LNCaP clone FGC (cell line): ENCODE measurements at regions not wholly inside any gene's neighbourhood (a gene's known extent, or its start where the extent isn't known, plus 50 kb on each side); places are given as distances from the start of the nearest gene placed in this dataset.

ENCODE experiments used
- DNase-seq: peaks from one replicate; pipeline ENCODE4 v3.0.0-alpha.2; 2011; ENCODE audit warnings: low read depth
- H3K4me3 ChIP-seq: 2 replicates; pipeline ENCODE4 v1.5.1; 2011; ENCODE audit warnings: mild to moderate bottlenecking, low read depth, low read length, control low read depth
- CTCF ChIP-seq: IDR thresholded peaks from 2 replicates; pipeline ENCODE4 v1.5.1; 2012; ENCODE audit warnings: mild to moderate bottlenecking; ENCODE audit not compliant: control insufficient read depth, insufficient read depth; ENCODE audit errors: extremely low read depth

DNA sequence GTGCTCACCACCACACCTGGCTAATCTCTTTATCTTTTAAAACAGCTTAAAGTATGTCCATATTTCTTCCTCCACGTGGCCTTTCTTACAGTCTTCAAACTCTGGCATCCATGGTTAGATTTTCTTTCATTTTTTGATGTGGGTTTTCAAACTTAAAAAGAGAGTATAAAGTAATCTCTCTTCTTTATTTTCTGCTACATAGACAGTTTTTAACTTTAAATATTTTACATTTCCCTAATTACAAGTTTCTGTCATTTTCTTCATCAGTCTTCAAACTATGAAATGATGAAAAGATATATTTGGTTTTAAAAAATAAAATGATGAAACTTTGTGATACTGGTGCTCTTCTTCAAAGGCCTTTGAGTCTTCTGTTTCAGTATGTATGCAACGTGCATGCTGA, 143.5 kb upstream of the ESRRG start:
- no peak for TF ChIP-seq CTCF
- H3K4me3 ChIP-seq: no peak overlapping the region
- no peak for DNase-seq

- DNase-seq: no peak
- H3K4me3 ChIP-seq: no peak overlapping the region
- no peak for TF ChIP-seq CTCF
Measured at GRCh38 chr1:216855810-216856209, 132.6 kb upstream of the ESRRG start.

- no peak overlapping the region for H3K4me3 ChIP-seq
- no peak for DNase-seq
- TF ChIP-seq CTCF: no peak
Measured at GRCh38 chr1:216854836-216855484, 131.7 kb upstream of the ESRRG start.

DNA sequence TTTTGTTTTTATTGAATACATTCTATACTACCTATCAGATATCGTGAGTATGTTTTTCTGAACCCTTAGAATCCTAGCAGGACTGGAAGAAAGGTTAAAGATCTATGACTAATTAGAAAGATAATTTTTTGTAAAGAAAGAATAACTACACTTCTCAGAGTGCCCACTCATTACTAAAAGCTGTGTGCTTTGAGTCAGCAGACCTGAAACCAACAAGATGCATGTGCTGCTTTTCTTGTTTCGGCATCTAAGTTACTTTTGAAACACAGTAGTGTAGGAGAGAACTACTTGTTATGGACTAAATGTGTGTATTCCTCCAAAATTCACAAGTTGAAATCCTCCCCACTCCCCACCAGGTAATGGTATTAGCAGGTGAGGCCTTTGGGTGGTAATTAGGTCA, 127.8 kb upstream of the ESRRG start:
- H3K4me3 ChIP-seq: no peak overlapping the region
- TF ChIP-seq CTCF: no peak
- DNase-seq: no peak

DNA sequence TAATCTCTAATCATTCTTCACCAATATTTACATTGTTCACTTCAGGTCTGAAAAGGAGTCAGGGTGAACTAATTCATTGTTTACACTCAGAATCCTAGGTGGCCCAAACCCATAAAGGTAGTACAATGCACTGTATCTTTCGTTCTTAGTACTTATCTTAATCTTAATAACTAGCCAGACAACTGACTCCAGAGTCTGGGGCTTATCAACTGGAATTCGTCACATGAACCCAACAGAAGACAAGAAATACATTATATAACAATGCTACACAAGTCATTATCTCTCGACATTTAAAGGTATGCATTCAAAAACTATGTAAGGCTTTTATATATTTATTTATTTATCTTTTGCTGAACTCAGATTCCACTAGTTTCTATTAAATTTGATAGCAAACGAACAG, 125.9 kb upstream of the ESRRG start:
- H3K4me3 ChIP-seq: no peak overlapping the region
- DNase-seq: no peak
- no peak for TF ChIP-seq CTCF

- no peak for DNase-seq
- no peak overlapping the region for H3K4me3 ChIP-seq
- no peak for TF ChIP-seq CTCF
Measured at GRCh38 chr1:216847397-216848036, 124.3 kb upstream of the ESRRG start.

- TF ChIP-seq CTCF: no peak
- H3K4me3 ChIP-seq: no peak overlapping the region
- no peak for DNase-seq
Measured at GRCh38 chr1:216846339-216846738, 123.1 kb upstream of the ESRRG start.
